ENCODE measurements at regions not wholly inside any gene's neighbourhood (a gene's known extent, or its start where the extent isn't known, plus 50 kb on each side); places are given as distances from the start of the nearest gene placed in this dataset.
"Not testable (repeated sequence)": the region's sequence is repeated elsewhere in the genome, so short reads cannot be mapped to it uniquely, and the experiment has no call there.

DNA sequence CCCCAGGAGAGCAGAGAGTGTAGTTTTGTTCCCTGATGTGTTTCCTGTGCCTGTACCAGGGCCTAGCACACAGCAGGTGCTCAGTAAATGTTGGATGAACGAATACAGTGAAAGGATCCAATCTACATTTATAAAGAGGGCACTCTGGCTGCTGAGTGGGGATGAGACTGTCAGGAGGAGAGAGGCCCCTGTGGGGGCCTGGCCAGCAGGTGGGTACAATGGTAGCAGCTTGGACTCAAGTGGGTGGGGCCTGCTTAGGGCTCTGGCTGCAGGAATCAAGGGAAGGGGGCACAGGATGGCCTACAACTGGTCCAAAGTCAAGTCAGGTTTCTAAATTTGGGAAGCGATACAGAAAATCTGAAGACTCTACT, 156.6 kb upstream of the GRK3 start:
- DNase-seq (ENCODE audit: extremely low read depth, insufficient read length) = no peak
- Histone ChIP-seq H3K4me3 (replicated peaks; ENCODE audit: low read depth, low read length) (no peak overlapping the region), H3K36me3 (ENCODE audit: control insufficient read depth, insufficient read depth, low read length) (no peaks in the 10 kb centered on the region), H3K27me3 (replicated peaks; ENCODE audit: control insufficient read depth, insufficient read depth, low read length) (no peaks in the 10 kb centered on the region)
- TF ChIP-seq, protein P1, sequence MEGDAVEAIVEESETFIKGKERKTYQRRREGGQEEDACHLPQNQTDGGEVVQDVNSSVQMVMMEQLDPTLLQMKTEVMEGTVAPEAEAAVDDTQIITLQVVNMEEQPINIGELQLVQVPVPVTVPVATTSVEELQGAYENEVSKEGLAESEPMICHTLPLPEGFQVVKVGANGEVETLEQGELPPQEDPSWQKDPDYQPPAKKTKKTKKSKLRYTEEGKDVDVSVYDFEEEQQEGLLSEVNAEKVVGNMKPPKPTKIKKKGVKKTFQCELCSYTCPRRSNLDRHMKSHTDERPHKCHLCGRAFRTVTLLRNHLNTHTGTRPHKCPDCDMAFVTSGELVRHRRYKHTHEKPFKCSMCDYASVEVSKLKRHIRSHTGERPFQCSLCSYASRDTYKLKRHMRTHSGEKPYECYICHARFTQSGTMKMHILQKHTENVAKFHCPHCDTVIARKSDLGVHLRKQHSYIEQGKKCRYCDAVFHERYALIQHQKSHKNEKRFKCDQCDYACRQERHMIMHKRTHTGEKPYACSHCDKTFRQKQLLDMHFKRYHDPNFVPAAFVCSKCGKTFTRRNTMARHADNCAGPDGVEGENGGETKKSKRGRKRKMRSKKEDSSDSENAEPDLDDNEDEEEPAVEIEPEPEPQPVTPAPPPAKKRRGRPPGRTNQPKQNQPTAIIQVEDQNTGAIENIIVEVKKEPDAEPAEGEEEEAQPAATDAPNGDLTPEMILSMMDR (IDR thresholded peaks at IDR 0.05; ENCODE audit: insufficient read depth, low read length, poor library complexity, severe bottlenecking) = no peak

DNA sequence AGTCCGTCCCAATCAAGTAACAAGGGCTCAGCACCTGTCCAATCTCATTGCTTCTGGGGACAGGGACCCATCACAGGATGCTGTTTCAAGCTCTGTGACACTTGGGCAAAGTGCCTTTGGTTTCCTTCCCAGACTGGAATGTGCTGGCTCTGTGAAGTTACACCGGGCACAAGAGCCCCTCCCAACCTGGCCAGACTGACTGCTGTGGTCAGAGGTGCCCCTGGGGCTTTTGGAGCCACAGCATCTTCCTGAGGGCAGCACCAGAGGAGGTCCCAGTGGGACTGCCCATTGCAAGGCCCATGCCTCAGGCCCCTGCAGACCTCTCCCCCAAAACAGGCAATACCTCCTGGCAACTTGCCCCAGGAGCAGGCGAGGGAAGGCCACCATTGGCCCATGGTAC, 155.2 kb upstream of the GRK3 start:
- H3K27me3 ChIP-seq (replicated peaks; ENCODE audit: control insufficient read depth, insufficient read depth, low read length) = no peaks in the 10 kb centered on the region
- no peak overlapping the region for H3K4me3 ChIP-seq (replicated peaks; ENCODE audit: low read depth, low read length)
- TF ChIP-seq, protein P1 (IDR thresholded peaks at IDR 0.05; ENCODE audit: insufficient read depth, low read length, poor library complexity, severe bottlenecking) = no peak
- no peaks in the 10 kb centered on the region for H3K36me3 ChIP-seq (ENCODE audit: control insufficient read depth, insufficient read depth, low read length)
- no peak for DNase-seq (ENCODE audit: extremely low read depth, insufficient read length)

DNA sequence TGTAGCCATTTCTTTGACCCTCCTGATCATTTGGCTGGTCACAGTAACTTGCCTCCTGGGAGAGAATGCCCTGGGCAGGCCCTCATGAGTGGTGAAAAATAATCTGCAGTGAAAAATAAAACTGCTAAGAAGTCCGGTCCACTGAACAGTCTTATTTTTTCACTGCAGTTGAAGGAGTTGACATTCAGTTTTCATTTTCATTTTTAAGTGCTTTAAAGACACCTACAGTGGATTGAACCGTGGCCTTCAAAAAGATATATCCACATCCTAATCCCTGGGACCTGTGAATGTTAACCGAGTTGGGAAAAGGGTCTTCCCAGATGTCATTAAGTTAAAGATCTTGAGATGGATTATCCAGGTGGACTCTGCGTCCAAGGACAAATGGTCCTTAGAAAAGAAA, 153.6 kb upstream of the GRK3 start:
- no peak for DNase-seq (ENCODE audit: extremely low read depth, insufficient read length)
- Histone ChIP-seq H3K27me3 (replicated peaks; ENCODE audit: control insufficient read depth, insufficient read depth, low read length) (no peaks in the 10 kb centered on the region), H3K36me3 (ENCODE audit: control insufficient read depth, insufficient read depth, low read length) (no peaks in the 10 kb centered on the region), H3K4me3 (replicated peaks; ENCODE audit: low read depth, low read length) (no peak overlapping the region)
- TF ChIP-seq, protein P1 (IDR thresholded peaks at IDR 0.05; ENCODE audit: insufficient read depth, low read length, poor library complexity, severe bottlenecking) = no peak

DNA sequence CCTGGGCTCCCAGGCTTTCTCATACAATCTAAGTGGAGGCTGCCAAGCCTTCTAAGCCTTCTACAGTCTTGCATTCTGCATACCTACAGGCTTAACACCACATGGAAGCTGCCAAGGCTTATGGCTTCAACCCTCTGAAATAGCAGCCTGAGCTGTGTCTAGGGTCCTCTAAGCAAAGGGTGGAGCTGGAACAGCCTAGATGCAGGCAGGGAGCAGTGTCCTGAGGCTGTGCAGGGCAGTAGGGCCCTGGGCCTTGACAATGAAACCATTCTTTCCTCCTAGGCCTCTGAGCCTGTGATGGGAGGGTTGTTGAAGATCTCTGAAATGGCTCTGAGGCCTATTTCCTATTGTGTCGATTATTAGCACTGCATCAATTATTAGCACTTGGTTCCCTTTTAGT, 150.9 kb upstream of the GRK3 start:
- H3K36me3 ChIP-seq (ENCODE audit: control insufficient read depth, insufficient read depth, low read length) = no peaks in the 10 kb centered on the region
- TF ChIP-seq, protein P1 (IDR thresholded peaks at IDR 0.05; ENCODE audit: insufficient read depth, low read length, poor library complexity, severe bottlenecking) = no peak
- H3K4me3 ChIP-seq (replicated peaks; ENCODE audit: low read depth, low read length) = no peak overlapping the region
- no peaks in the 10 kb centered on the region for H3K27me3 ChIP-seq (replicated peaks; ENCODE audit: control insufficient read depth, insufficient read depth, low read length)
- DNase-seq (ENCODE audit: extremely low read depth, insufficient read length) = no peak

DNA sequence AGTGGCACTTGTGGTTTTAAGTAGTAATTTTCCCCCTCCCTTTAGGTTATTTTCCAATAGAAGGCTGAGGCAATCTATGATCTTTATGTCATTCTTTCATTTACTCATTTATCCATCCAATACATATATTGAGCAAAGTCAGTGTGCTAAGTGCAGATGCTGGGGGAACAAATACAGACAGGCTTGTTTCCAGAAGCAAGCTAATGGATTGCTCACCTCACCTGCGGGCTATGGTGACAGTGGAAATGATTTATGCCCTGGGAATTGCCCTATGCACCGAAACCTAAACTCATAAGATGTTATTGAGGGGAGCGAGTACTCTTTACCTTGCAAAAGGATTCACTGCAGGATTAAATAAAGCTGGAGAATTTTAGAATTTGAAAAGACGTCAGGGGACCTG, 148.7 kb upstream of the GRK3 start:
- H3K36me3 ChIP-seq (ENCODE audit: control insufficient read depth, insufficient read depth, low read length); H3K27me3 ChIP-seq (replicated peaks; ENCODE audit: control insufficient read depth, insufficient read depth, low read length); H3K4me3 ChIP-seq (replicated peaks; ENCODE audit: low read depth, low read length); DNase-seq (ENCODE audit: extremely low read depth, insufficient read length): not testable (repeated sequence)

DNA sequence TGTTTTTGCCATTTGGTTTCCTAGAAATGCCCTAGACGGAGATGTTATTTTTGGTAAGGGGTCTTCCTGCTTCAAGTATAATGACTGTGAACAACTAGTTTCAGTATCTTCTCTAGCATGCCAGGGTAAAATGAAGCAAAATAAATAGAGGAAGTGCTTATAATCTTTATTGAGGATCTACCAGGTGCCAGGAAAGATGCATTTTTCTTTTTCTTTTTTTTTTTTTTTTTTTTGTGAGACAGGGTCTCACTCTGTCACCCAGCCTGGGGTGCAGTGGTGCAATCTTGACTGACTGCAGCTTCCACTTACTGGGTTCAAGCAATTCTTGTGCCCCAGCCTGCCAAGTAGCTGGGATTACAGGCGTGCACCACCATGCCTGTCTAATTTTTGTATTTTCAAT, 146.6 kb upstream of the GRK3 start:
- not testable (repeated sequence) for H3K36me3 ChIP-seq (ENCODE audit: control insufficient read depth, insufficient read depth, low read length); H3K4me3 ChIP-seq (replicated peaks; ENCODE audit: low read depth, low read length); DNase-seq (ENCODE audit: extremely low read depth, insufficient read length); H3K27me3 ChIP-seq (replicated peaks; ENCODE audit: control insufficient read depth, insufficient read depth, low read length)

All from GM06990 (cell line).